NB4 (cell line): ENCODE measurements at regions not wholly inside any gene's neighbourhood (a gene's known extent, or its start where the extent isn't known, plus 50 kb on each side); places are given as distances from the start of the nearest gene placed in this dataset.

Experiments used
- POLR2A ChIP-seq: IDR thresholded peaks from 2 replicates; pipeline ENCODE4 v1.6.1; 2011; ENCODE audit warnings: mild to moderate bottlenecking; ENCODE audit not compliant: insufficient read length; ENCODE audit errors: extremely low read depth
- TF ChIP-seq, protein P1 (sequence below): IDR thresholded peaks from one replicate; pipeline ENCODE4 v1.5.1; 2012; ENCODE audit warnings: low read depth, low read length

DNA sequence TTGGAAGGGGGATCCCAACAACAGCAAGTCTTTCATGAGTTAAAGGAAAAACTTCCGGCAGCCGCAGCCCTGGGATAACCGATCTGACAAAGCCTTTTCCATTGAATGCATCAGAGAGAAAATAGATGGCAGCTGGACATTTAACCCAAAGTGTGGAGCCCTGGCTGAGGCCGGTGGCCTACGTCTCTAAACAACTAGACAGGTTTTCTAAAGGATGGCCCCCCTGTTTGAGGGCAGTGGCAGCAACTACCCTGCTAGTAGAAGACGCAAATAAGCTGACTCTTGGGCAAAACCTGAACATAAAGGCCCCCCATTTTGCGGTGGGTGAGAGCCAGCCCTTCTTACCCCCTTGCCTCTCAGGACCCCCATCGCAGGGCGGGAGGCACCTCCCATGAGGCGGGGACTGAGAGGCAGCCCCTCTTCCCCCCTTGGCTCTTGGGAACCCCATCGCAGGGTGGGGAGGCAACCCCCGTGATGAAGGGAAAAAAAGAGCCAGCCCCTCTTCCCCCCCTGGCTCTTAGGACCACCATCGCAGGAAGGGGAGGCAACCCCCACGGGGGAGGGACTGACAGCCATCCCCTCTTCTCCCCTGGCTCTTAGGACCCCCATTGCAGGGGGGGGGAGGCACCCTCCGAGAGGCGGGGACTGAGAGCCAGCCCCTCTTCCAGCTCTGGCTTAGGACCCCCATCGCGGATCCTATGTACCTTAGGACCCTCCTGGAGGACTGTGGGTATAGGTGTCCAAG lies 2422.9 kb upstream of the PCDH20 start:
- TF ChIP-seq, protein P1, sequence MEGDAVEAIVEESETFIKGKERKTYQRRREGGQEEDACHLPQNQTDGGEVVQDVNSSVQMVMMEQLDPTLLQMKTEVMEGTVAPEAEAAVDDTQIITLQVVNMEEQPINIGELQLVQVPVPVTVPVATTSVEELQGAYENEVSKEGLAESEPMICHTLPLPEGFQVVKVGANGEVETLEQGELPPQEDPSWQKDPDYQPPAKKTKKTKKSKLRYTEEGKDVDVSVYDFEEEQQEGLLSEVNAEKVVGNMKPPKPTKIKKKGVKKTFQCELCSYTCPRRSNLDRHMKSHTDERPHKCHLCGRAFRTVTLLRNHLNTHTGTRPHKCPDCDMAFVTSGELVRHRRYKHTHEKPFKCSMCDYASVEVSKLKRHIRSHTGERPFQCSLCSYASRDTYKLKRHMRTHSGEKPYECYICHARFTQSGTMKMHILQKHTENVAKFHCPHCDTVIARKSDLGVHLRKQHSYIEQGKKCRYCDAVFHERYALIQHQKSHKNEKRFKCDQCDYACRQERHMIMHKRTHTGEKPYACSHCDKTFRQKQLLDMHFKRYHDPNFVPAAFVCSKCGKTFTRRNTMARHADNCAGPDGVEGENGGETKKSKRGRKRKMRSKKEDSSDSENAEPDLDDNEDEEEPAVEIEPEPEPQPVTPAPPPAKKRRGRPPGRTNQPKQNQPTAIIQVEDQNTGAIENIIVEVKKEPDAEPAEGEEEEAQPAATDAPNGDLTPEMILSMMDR, result no peak
- no peak for TF ChIP-seq POLR2A
